BE2C (cell line): ENCODE measurements at regions not wholly inside any gene's neighbourhood (a gene's known extent, or its start where the extent isn't known, plus 50 kb on each side); places are given as distances from the start of the nearest gene placed in this dataset.

ENCODE experiments used
- DNase-seq: peaks from one replicate; pipeline ENCODE4 v3.0.0-alpha.2; 2020
- H3K27me3 ChIP-seq: fragments of 250-450 bp; sonication (Bioruptor Pico); 2 replicates; pipeline ENCODE4 v1.5.1; 2020; ENCODE audit warnings: mild to moderate bottlenecking
- H3K36me3 ChIP-seq: fragments of 250-450 bp; sonication (Bioruptor Pico); 2 replicates; pipeline ENCODE4 v1.5.1; 2020; ENCODE audit warnings: mild to moderate bottlenecking
- H3K4me1 ChIP-seq: fragments of 250-450 bp; sonication (Bioruptor Pico); 2 replicates; pipeline ENCODE4 v1.5.1; 2020
- H3K4me3 ChIP-seq: 2 replicates; pipeline ENCODE4 v1.5.1; 2011; ENCODE audit warnings: low read depth, low read length
- H3K9me3 ChIP-seq: fragments of 250-450 bp; sonication (Bioruptor Pico); 2 replicates; pipeline ENCODE4 v1.5.1; 2020
- TF ChIP-seq, protein P1 (sequence below): IDR thresholded peaks from 2 replicates; pipeline ENCODE4 v1.5.1; 2012; ENCODE audit warnings: mild to moderate bottlenecking, low read depth, low read length

DNA sequence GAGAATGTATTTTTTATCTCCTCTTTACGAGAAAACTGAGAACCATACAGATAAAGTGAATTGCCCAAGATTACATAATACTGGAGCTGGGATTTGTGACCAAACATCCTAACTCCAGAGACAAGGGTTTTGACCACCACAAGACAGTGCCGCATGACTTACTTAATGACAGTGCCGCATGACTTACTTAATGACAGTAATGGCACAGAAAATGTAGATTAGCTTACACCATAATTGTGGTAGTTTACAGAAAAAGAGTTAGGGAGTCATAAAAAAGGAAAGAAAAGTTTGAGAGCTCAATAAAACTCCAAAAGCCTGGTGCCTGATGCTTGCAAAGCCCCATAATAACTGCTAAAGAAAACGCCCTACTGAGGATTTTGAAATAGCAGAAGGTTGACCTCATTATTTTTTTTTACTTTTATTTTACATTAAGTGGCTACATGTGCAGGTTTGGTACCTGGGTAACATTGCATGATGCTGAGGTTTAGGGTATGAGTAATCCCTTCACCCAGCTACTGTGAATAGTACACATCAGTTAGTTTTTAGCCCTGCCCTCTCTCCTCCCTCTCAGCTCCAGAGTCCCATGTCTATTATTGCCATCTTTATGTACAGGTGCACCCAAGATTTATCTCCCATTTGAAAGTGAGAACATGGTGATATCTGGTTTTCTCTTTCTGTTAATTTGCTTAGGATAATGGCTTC, 310.0 kb upstream of the UBE2E3 start:
- no peaks in the 10 kb centered on the region for H3K9me3 ChIP-seq
- H3K27me3 ChIP-seq, result no peaks in the 10 kb centered on the region
- no peak overlapping the region for H3K4me3 ChIP-seq
- H3K4me1 ChIP-seq, result no peaks in the 10 kb centered on the region
- TF ChIP-seq, protein P1, sequence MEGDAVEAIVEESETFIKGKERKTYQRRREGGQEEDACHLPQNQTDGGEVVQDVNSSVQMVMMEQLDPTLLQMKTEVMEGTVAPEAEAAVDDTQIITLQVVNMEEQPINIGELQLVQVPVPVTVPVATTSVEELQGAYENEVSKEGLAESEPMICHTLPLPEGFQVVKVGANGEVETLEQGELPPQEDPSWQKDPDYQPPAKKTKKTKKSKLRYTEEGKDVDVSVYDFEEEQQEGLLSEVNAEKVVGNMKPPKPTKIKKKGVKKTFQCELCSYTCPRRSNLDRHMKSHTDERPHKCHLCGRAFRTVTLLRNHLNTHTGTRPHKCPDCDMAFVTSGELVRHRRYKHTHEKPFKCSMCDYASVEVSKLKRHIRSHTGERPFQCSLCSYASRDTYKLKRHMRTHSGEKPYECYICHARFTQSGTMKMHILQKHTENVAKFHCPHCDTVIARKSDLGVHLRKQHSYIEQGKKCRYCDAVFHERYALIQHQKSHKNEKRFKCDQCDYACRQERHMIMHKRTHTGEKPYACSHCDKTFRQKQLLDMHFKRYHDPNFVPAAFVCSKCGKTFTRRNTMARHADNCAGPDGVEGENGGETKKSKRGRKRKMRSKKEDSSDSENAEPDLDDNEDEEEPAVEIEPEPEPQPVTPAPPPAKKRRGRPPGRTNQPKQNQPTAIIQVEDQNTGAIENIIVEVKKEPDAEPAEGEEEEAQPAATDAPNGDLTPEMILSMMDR, result no peak
- H3K36me3 ChIP-seq, result no peaks in the 10 kb centered on the region
- DNase-seq, result no peak

GRCh38 chr2:180669016-180669415, 311.4 kb upstream of the UBE2E3 start:
- H3K4me3 ChIP-seq, result no peak overlapping the region
- no peak for DNase-seq
- H3K9me3 ChIP-seq, result no peaks in the 10 kb centered on the region
- H3K27me3 ChIP-seq, result no peaks in the 10 kb centered on the region
- no peaks in the 10 kb centered on the region for H3K4me1 ChIP-seq
- H3K36me3 ChIP-seq, result no peaks in the 10 kb centered on the region
- TF ChIP-seq, protein P1, result no peak

DNA sequence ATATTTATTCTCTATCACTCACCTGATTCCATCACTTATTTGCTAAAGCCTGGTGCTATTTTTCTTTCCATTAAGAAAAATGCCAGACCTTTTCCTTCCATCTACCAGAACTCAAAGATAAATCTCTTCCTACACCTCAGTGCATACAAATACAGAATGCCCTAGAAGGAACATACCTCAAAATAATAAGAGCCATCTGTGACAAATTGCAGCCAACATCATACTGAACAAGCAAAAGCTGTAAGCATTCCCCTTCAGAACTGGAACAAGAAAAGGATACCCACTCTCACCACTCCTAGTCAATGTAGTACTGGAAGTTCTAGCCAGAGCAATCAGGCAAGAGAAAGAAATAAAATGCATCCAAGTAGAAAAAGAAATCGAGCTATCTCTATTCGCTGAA, 315.9 kb upstream of the UBE2E3 start:
- Histone ChIP-seq H3K9me3 (no peaks in the 10 kb centered on the region), H3K36me3 (no peaks in the 10 kb centered on the region), H3K4me3 (no peak overlapping the region), H3K27me3 (no peaks in the 10 kb centered on the region), H3K4me1 (no peaks in the 10 kb centered on the region)
- TF ChIP-seq, protein P1, result no peak
- DNase-seq, result no peak

GRCh38 chr2:180662941-180663471, 317.4 kb upstream of the UBE2E3 start:
- TF ChIP-seq, protein P1, result no peak
- no peak for DNase-seq
- H3K27me3 ChIP-seq, result no peaks in the 10 kb centered on the region
- no peaks in the 10 kb centered on the region for H3K9me3 ChIP-seq
- no peaks in the 10 kb centered on the region for H3K4me1 ChIP-seq
- no peaks in the 10 kb centered on the region for H3K36me3 ChIP-seq
- H3K4me3 ChIP-seq, result no peak overlapping the region

- no peak for DNase-seq
- TF ChIP-seq, protein P1, result no peak
- no peaks in the 10 kb centered on the region for H3K36me3 ChIP-seq
- H3K4me1 ChIP-seq, result no peaks in the 10 kb centered on the region
- H3K4me3 ChIP-seq, result no peak overlapping the region
- no peaks in the 10 kb centered on the region for H3K27me3 ChIP-seq
- H3K9me3 ChIP-seq, result no peaks in the 10 kb centered on the region
Observed at GRCh38 chr2:180662521-180662920, 317.9 kb upstream of the UBE2E3 start.

DNA sequence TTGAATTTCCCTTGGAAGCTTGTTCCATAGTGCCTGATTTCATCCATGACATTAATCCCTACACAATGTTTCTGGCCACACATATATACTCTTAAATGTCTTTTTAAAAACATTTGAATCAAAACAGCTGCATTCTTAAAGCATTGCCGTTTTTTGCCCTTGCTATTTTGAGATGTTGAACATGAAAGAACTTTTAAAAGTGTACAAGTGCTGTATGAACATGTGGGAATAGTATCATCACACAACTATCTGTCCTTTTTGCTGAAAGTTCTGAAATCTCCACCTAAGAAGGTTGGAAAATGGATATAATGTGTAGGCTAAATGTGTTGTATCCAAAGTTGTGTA, 318.7 kb upstream of the UBE2E3 start:
- Histone ChIP-seq H3K4me1 (no peaks in the 10 kb centered on the region), H3K36me3 (no peaks in the 10 kb centered on the region), H3K9me3 (no peaks in the 10 kb centered on the region), H3K4me3 (no peak overlapping the region), H3K27me3 (no peaks in the 10 kb centered on the region)
- no peak for DNase-seq
- TF ChIP-seq, protein P1, result no peak
